Psoas muscle (tissue), 7 donors: ENCODE measurements at regions not wholly inside any gene's neighbourhood (a gene's known extent, or its start where the extent isn't known, plus 50 kb on each side); places are given as distances from the start of the nearest gene placed in this dataset.

Experiments used
- ATAC-seq, 4 donors: fragments of 200-7000 bp; cut with Tn5 transposase; one replicate each; pipeline ENCODE4 v1.9.1; 2020; ENCODE audit warnings: moderate library complexity in 3 of 4, mild to moderate bottlenecking in 2 of 4
- DNase-seq, 2 donors: peaks; one replicate each; pipeline ENCODE4 v3.0.0-alpha.2; 2020
- H3K27ac ChIP-seq: fragments of 200-600 bp; one replicate; pipeline ENCODE4 v1.8.0; 2022
- H3K27me3 ChIP-seq, 3 donors: fragments of 200-600 bp in 1 of 3; one replicate each; pipeline versions ENCODE4 v1.6.1 to v1.8.0; 2013 to 2022; ENCODE audit warnings: low read length in 2 of 3, mild to moderate bottlenecking in 2 of 3, moderate library complexity in 1 of 3; ENCODE audit not compliant: insufficient read depth in 3 of 3
- H3K36me3 ChIP-seq, 2 donors: fragments of 200-600 bp in 1 of 2; one replicate each; pipeline versions ENCODE4 v1.6.1 to v1.8.0; 2013 to 2022; ENCODE audit warnings: low read depth in 1 of 2, mild to moderate bottlenecking in 1 of 2, moderate library complexity in 1 of 2; ENCODE audit not compliant: insufficient read depth in 1 of 2
- H3K4me1 ChIP-seq: fragments of 200-600 bp; one replicate; pipeline ENCODE4 v1.8.0; 2022
- H3K4me3 ChIP-seq: fragments of 200-600 bp; one replicate; pipeline ENCODE4 v1.8.0; 2022; ENCODE audit warnings: mild to moderate bottlenecking
- H3K9me3 ChIP-seq: fragments of 200-600 bp; one replicate; pipeline ENCODE4 v1.8.0; 2022
- CTCF ChIP-seq: fragments of 200-600 bp; IDR thresholded peaks from one replicate; pipeline ENCODE4 v1.8.0; 2022; ENCODE audit warnings: antibody characterized with exemption
- WGBS, 3 donors: extraction: QIAGEN DNeasy Blood & Tissue Kit; methylation state at CpG; one replicate each; pipeline versions ENCODE4 v1.1.6 to v1.1.7; 2013; 5-methylcytosine and 5-hydroxymethylcytosine counted together
- intact Hi-C, 2 donors: fragments of 100-400 bp; cut with DNase I; formaldehyde crosslinking; loops; one replicate each; pipeline versions ENCODE4 v1.11.0 to v1.14.2; 2022
- donor health status: healthy with polysubstance abuse.
- donor health status: DM: no; HTN: no; CAD: no; lungs with moderate emphysema.
- donor health status: Bipolar disorder and iron deficiency.
- donor health status: healthy.
- donor health status: DM: yes; HTN: yes; CAD: no.
- donor health status: DM: no; HTN: no; CAD: no.
- donor health status: DM: yes; HTN: yes; CAD: no.

DNA sequence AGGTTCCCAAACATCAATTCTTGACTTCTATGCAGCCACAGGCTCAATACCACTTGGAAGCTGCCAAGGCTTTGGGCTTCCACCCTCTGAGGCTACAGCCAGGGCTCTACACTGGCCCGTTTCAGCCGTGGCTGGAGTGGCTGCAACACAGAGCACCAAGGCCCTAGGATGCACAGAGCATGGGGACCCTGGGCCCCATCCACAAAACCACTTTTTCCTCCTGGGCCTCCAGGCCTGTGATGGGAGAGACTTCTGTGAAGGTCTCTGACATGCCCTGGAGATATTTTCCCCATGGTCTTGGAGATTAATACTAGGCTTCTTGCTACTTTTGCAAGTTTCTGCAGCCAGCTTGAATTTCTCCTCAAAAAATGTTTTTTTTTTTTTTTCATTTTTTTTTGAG, 655.4 kb upstream of the ZP4 start:
- Histone ChIP-seq H3K36me3 (no peaks in the 10 kb centered on the region), H3K27me3 (no peaks in the 10 kb centered on the region), H3K9me3 (no peaks in the 10 kb centered on the region), H3K27ac (no peak overlapping the region), H3K4me3 (no peak overlapping the region), H3K4me1 (no peaks in the 10 kb centered on the region)
- ATAC-seq (no peak), DNase-seq (no peak)
- intact Hi-C loops: no loop called here
- no peak for TF ChIP-seq CTCF
- 56 to 71% (median 62%) methylated on average over 2 of the region's 2 CpGs for WGBS, 3 donors

DNA sequence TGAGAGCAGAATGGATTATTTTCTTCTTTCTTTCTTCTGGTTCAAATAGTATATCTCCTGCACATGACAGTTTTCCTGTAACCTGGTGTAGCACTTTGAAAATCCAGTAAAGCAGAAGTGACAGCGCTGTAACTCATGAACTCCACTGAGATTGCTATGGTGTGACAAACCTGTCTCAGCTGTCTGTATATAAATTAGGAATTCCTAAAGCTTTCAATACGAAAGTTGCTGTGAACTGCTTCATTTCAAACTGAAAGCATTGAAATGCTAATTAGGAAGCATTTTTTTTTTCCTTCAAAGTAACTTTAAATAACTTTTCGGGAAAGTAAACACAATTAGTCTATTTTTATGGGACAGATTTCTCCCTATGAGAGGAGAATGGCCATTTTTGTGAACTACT, 646.9 kb upstream of the ZP4 start:
- Histone ChIP-seq H3K4me3 (no peak overlapping the region), H3K36me3 (no peaks in the 10 kb centered on the region), H3K4me1 (no peaks in the 10 kb centered on the region), H3K9me3 (no peaks in the 10 kb centered on the region), H3K27me3 (no peaks in the 10 kb centered on the region), H3K27ac (no peak overlapping the region)
- intact Hi-C loops: no loop called here
- DNase-seq (no peak), ATAC-seq (no peak)
- WGBS, 3 donors: 31 to 42% (median 34%) methylated on average over 3 of the region's 3 CpGs
- TF ChIP-seq CTCF: no peak

DNA sequence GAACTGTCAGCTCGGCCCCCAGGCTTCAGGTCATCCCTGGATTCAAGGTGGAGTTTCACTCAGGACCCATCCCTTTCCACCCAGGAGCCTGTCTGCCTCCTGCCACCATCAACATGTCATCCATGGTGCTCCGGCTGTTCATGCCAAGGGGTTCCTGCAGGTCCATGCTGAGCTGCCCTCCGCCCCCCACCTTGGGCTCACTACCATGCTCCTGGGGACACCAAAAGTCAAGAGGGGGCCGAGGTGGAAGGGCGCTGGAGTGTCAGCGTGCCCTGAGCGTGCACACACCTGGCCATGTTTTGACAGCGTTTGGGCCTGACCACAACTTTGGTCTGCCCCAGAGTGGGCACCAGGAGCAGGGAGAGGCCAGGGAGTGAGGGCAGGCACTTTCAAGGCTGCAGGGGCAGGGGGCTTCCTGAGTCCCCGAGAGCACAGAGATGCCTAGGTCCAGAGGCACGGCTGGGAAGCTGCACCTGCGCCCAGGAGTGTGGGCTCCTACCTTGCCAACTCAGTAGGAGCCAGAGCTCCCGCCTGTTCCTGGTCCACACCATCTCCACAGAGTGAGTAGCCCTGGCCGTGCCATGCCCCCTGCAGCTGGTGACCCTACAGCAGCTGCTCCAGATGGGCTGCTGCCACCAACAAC, 639.6 kb upstream of the ZP4 start:
- TF ChIP-seq CTCF: no peak
- intact Hi-C loops: no loop called here
- 84 to 90% (median 89%) methylated on average over 13 of the region's 13 CpGs for WGBS, 3 donors
- no peak for DNase-seq
- Histone ChIP-seq H3K9me3 (no peaks in the 10 kb centered on the region), H3K27ac (no peak overlapping the region), H3K4me1 (no peaks in the 10 kb centered on the region), H3K4me3 (no peak overlapping the region), H3K27me3 (no peaks in the 10 kb centered on the region), H3K36me3 (no peaks in the 10 kb centered on the region)
- no peak for ATAC-seq

- DNase-seq (no peak), ATAC-seq (no peak)
- H3K27ac ChIP-seq: no peak overlapping the region
- peaks cover 9% of the 10 kb centered on the region for H3K9me3 ChIP-seq
- no peaks in the 10 kb centered on the region for H3K4me1 ChIP-seq
- H3K27me3 ChIP-seq: no peaks in the 10 kb centered on the region
- intact Hi-C loops: no loop called here
- WGBS, 3 donors: 58 to 66% (median 59%) methylated on average over 4 of the region's 4 CpGs
- TF ChIP-seq CTCF: no peak
- no peak overlapping the region for H3K4me3 ChIP-seq
- H3K36me3 ChIP-seq: no peaks in the 10 kb centered on the region
Observed at GRCh38 chr1:238517711-238518110, 627.0 kb upstream of the ZP4 start.

DNA sequence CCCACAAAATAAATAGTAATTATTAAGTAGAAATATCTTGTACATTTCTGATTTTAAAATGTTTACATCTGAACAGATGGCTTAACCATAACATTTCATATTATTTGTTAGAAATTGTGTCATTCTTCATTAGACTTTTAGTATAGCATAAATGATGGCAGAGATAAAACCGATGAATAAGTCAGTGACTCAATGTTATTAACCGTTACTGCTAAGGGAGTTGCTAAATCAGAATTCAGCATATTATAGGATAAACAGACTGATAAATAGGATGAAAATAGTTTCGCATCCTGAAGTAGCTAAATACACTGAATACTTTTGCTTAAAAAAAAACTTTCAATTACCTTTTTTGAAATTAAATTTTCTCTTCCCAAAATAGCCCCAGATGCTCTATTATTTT, 610.6 kb upstream of the ZP4 start:
- intact Hi-C loops: no loop called here
- no peak overlapping the region for H3K4me3 ChIP-seq
- no peaks in the 10 kb centered on the region for H3K27me3 ChIP-seq
- no peaks in the 10 kb centered on the region for H3K9me3 ChIP-seq
- no peaks in the 10 kb centered on the region for H3K36me3 ChIP-seq
- no peak overlapping the region for H3K27ac ChIP-seq
- ATAC-seq: no peak
- TF ChIP-seq CTCF: no peak
- WGBS, 3 donors: 71 to 83% (median 78%) methylated on average over 3 of the region's 3 CpGs
- H3K4me1 ChIP-seq: no peaks in the 10 kb centered on the region
- DNase-seq: no peak
